Thoracic aorta (tissue), 2 donors: ENCODE measurements at regions not wholly inside any gene's neighbourhood (a gene's known extent, or its start where the extent isn't known, plus 50 kb on each side); places are given as distances from the start of the nearest gene placed in this dataset.

Experiments used
- ATAC-seq: fragments of 150-250 bp; one replicate; pipeline ENCODE4 v1.8.0; 2017; ENCODE audit warnings: low read depth; ENCODE audit not compliant: insufficient number of reproducible peaks, low FRiP score
- DNase-seq: peaks from one replicate; pipeline ENCODE4 v3.0.0-alpha.2; 2020; ENCODE audit warnings: low spot score
- H3K27ac ChIP-seq, 2 donors: fragments of 200-600 bp; sonication (generic); 1 replicate in 1 of 2; 2 replicates in 1 of 2; pipeline ENCODE4 v1.5.1; 2016; ENCODE audit warnings: mild to moderate bottlenecking in 2 of 2, moderate library complexity in 2 of 2
- H3K27me3 ChIP-seq: fragments of 200-600 bp; sonication (generic); replicated peaks from 2 replicates; pipeline ENCODE4 v1.6.0; 2016; ENCODE audit warnings: mild to moderate bottlenecking; ENCODE audit not compliant: insufficient read depth
- H3K36me3 ChIP-seq: fragments of 200-600 bp; sonication (generic); one replicate; pipeline ENCODE4 v1.5.1; 2016
- H3K4me1 ChIP-seq, 2 donors: fragments of 200-600 bp; sonication (generic); 1 replicate in 1 of 2; 2 replicates in 1 of 2; pipeline versions ENCODE4 v1.5.1 to v1.6.0; 2016; ENCODE audit warnings: low read depth in 2 of 2, mild to moderate bottlenecking in 1 of 2; ENCODE audit not compliant: control insufficient read depth in 1 of 2
- H3K4me3 ChIP-seq: fragments of 200-600 bp; sonication (generic); 2 replicates; pipeline ENCODE4 v1.5.1; 2016; ENCODE audit warnings: mild to moderate bottlenecking
- H3K9me3 ChIP-seq: fragments of 200-600 bp; sonication (generic); 2 replicates; pipeline ENCODE4 v1.5.1; 2016
- CTCF ChIP-seq: fragments of 200-600 bp; sonication (generic); IDR thresholded peaks from one replicate; pipeline ENCODE4 v1.5.1; 2019; ENCODE audit warnings: antibody characterized with exemption

- peaks cover 0 to 8% of the 10 kb centered on the region in 2 donors for H3K4me1 ChIP-seq
- TF ChIP-seq CTCF, result no peak
- H3K27me3 ChIP-seq, result no peaks in the 10 kb centered on the region
- DNase-seq, result no peak
- H3K36me3 ChIP-seq, result no peaks in the 10 kb centered on the region
- ATAC-seq, result no peak
- H3K9me3 ChIP-seq, result no peaks in the 10 kb centered on the region
- no peak overlapping the region for H3K4me3 ChIP-seq
- no peak overlapping the region for H3K27ac ChIP-seq
These were observed 194.4 kb upstream of the GPR12 start for GRCh38 chr13:26954976-26955375.

- H3K4me3 ChIP-seq, result no peak overlapping the region
- no peak for TF ChIP-seq CTCF
- no peak for DNase-seq
- H3K27ac ChIP-seq, result no peak overlapping the region
- no peaks in the 10 kb centered on the region for H3K36me3 ChIP-seq
- ATAC-seq, result no peak
- H3K9me3 ChIP-seq, result no peaks in the 10 kb centered on the region
- no peaks in the 10 kb centered on the region for H3K27me3 ChIP-seq
- H3K4me1 ChIP-seq, result peaks cover 0 to 8% of the 10 kb centered on the region in 2 donors
These were observed 192.7 kb upstream of the GPR12 start for GRCh38 chr13:26953291-26953690.

- DNase-seq (no peak), ATAC-seq (no peak)
- H3K9me3 ChIP-seq, result no peaks in the 10 kb centered on the region
- no peaks in the 10 kb centered on the region for H3K36me3 ChIP-seq
- H3K27me3 ChIP-seq, result no peaks in the 10 kb centered on the region
- no peak overlapping the region for H3K4me3 ChIP-seq
- peaks cover 0 to 8% of the 10 kb centered on the region in 2 donors for H3K4me1 ChIP-seq
- no peak overlapping the region for H3K27ac ChIP-seq
- no peak for TF ChIP-seq CTCF
These were observed 192.1 kb upstream of the GPR12 start for GRCh38 chr13:26952551-26953143.

- H3K27ac ChIP-seq, result no peak overlapping the region
- no peak overlapping the region for H3K4me3 ChIP-seq
- H3K4me1 ChIP-seq, result peaks cover 0 to 8% of the 10 kb centered on the region in 2 donors
- DNase-seq (no peak), ATAC-seq (no peak)
- H3K27me3 ChIP-seq, result no peaks in the 10 kb centered on the region
- H3K9me3 ChIP-seq, result no peaks in the 10 kb centered on the region
- no peaks in the 10 kb centered on the region for H3K36me3 ChIP-seq
- TF ChIP-seq CTCF, result no peak
These were observed 191.1 kb upstream of the GPR12 start for GRCh38 chr13:26951581-26952177.

GRCh38 chr13:26950968-26951367, 190.4 kb upstream of the GPR12 start:
- Histone ChIP-seq H3K4me1 (peaks cover 0 to 8% of the 10 kb centered on the region in 2 donors), H3K27me3 (no peaks in the 10 kb centered on the region), H3K4me3 (no peak overlapping the region), H3K27ac (no peak overlapping the region), H3K36me3 (no peaks in the 10 kb centered on the region), H3K9me3 (no peaks in the 10 kb centered on the region)
- DNase-seq (no peak), ATAC-seq (no peak)
- TF ChIP-seq CTCF, result no peak
